HK-2 (cell line): ENCODE measurements at regions not wholly inside any gene's neighbourhood (a gene's known extent, or its start where the extent isn't known, plus 50 kb on each side); places are given as distances from the start of the nearest gene placed in this dataset.

Source experiments
- DNase-seq: peaks from one replicate; pipeline ENCODE4 v3.0.0-alpha.2; 2018; ENCODE audit not compliant: unreplicated experiment

- DNase-seq = no peak
These were observed 201.2 kb downstream of the CMPK2 start for GRCh38 chr2:6664332-6665061.

DNA sequence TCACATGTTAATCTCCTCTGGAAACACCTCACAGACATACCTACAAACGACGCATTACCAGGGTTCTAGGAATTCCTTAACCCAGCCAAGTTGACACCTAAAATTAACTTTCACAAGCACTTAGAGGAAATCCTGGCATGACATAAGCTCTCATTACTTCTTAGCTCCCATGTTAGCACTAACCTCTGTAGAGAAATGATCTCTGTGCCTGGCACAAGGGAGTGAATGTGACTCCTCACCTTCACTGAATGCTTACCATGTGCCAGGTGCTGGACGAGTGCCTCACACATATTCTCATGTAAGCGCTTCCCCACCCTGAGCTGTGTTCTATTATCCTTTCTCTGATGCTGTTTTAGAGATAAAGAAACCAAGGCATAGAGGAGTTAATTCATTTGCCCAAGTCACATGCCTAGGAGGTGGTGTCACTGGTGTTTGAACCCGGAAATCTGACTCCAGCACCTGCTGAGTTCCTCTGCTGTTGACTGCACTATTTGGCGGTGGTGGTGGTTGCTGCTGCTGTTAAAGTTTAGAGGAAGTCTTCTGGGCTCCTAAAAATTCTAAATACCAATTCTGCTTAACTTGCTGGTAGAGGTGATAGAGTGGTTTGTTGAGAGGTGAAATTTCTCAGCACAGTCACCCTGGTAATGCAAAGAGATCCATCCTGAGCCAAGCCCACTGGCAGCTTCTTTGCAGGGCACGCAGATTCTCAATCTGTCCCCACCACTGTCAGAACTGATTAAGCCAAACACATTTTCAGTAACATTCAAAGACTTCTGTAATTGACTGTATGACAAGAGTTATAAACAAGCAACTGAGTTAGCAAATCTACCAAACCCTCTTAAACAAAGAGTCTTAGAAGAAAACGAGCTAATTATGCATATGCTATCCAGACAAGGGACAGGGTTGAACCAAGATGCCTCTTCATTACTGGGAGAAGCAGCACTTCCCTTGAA is 200.3 kb downstream of the CMPK2 start:
- no peak for DNase-seq

GRCh38 chr2:6667326-6667725 is 198.4 kb downstream of the CMPK2 start:
- DNase-seq = no peak

GRCh38 chr2:6671913-6672312 is 193.8 kb downstream of the CMPK2 start:
- no peak for DNase-seq

DNA sequence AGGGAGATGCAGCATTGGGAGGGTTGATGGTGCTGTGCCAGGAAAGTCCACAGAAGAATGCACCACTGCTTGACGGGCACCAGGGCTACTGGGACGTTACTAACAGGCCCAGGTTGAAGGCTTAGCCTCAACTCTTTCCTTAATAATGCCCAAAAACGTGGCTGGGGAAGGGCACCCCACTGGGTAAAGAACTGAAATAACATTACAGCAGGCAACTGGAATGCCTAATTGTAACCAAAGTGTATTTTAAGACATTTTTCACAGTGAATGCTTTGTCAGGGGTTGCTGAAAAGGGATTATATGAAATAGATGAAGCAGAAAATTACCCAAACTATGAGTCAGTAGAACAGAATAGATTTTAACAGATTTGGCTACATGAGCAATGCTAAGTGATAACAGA is 191.3 kb downstream of the CMPK2 start:
- DNase-seq = no peak

- no peak for DNase-seq
These were observed 189.9 kb downstream of the CMPK2 start for GRCh38 chr2:6675791-6676190.

DNA sequence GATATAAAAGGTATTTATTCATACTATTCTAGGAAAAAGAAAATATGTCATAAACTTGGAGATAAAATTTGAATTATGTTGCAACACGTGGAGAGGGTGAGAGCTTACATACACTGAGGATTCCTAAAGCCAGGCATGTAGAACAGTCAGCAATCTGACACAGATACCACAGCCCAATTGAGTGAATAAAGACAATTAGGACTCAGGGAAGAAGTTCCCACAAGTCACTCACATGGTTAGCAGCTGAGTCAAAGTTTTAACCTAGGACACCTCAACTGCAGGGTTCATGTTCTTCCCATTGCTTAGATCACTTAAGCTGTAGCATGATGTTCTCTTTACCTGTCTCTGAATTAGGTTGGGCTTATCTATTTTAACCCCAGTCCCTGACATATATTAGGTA is 189.5 kb downstream of the CMPK2 start:
- no peak for DNase-seq

DNA sequence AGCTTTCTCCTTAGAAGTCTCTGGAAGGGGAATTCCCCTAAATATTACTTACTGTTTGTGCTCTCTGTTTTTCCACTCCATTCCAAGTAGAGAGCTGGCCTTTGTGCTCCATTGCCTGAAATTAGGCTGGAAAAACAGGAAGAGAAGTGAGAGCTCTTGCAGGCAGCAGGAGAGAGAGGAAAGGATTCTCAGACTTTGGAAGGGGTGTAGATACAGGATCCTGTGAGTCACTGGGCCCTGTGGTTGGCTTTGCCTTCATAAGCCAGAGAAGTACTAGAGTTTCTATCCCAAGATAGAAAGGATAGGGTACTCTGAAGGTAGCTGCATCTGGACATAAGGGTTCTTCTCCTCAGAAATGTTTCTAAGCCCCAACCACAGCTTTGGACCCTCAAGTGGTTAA is 188.9 kb downstream of the CMPK2 start:
- DNase-seq = no peak

GRCh38 chr2:6679471-6679870 is 186.2 kb downstream of the CMPK2 start:
- DNase-seq = no peak

GRCh38 chr2:6683516-6683915 is 182.2 kb downstream of the CMPK2 start:
- DNase-seq = no peak

DNA sequence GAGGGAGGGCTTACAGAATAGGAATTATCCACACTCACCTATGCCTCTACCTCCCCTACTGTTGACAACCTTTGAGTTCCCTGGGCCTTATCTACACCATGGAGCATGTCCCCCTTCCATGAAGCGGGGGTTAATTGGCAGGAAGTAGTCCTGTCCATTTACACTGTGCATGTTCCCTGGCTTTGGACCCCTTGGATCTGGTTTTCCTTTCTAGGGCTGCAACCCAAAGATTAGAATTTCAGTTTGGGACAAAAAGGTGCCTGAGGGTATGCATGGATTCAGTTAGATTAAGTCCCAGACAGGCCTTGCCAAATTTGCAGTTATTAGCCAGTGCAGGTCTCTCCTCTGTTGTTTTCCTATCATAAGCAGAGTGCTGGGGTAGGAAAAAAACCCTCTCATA is 180.3 kb downstream of the CMPK2 start:
- DNase-seq = no peak

- DNase-seq = no peak
These were observed 173.7 kb downstream of the CMPK2 start for GRCh38 chr2:6692056-6692455.

DNA sequence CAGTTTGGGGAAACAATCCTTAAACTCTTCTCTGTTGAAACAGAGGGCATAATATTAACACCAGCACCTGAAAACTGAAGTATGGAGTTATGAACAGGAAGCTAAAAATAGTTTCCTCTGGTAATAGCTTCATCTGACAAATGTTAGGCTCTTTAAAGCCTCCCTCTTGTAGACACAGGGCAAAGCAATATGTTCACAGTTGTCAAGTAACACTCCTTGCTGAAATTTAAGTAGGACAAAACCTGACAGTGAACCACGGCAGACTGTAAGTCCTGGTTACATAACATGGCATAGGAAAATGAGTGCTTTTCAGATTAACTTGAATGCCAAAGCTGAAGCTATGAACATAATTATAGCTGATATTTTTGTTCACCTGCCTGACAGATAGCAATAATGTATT is 172.9 kb downstream of the CMPK2 start:
- no peak for DNase-seq

GRCh38 chr2:6694555-6694954 is 171.2 kb downstream of the CMPK2 start:
- DNase-seq = no peak

DNA sequence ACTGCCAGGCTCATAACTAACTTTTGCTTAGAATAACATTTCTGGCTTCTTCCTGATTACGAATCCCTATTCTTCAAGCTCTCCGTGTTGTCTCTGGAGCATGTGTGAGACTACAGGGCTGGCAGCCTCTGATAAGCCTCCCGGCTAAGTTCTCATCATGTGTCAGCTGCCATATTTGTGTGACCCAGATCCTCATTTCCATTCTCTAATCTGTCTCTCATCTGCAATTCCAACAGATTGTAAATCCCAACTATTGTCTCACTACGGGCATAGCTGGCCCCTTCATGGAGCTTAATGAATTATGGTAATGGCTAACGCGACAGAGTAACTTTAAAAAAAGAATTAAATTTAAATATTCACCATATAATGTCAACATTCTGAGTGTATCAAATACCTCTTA is 165.4 kb downstream of the CMPK2 start:
- no peak for DNase-seq

GRCh38 chr2:6704077-6704476 is 161.6 kb downstream of the CMPK2 start:
- DNase-seq = no peak

GRCh38 chr2:6721395-6721794 is 144.3 kb downstream of the CMPK2 start:
- no peak for DNase-seq

GRCh38 chr2:6722574-6722973 is 143.1 kb downstream of the CMPK2 start:
- no peak for DNase-seq

DNA sequence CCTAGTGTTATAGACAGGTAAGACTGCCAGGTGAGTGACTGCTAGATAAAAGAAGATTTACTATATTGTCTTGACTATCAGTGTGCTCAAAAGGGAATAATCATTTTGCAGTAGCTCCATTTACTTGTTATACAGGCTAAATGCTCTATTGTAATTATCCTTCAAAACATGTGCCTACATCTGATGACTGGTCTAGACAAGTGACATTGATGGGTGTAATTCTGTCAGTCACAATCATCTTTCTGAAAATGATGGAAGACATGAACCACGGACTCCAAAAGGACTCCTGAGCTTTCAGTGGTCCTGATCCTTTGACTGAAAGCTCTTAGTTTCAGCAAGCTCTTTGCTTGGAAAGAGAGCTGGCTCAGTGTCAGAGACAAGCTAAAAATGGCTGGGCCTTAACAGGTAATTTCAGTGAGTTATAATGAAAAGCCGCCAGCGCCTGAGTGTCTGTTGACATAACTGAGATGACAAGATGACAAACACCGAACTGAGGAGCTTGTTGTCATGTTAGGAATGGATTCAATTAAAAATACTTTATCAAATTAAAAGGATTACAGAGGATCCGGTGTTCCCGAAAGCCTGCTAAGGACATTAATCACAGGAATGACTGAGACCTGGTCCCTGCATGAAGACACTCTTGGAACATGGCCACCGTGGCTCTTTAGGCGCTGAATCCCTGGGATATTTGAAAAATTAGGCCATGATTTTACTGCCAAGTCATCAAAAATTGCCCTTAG is 141.7 kb downstream of the CMPK2 start:
- no peak for DNase-seq

DNA sequence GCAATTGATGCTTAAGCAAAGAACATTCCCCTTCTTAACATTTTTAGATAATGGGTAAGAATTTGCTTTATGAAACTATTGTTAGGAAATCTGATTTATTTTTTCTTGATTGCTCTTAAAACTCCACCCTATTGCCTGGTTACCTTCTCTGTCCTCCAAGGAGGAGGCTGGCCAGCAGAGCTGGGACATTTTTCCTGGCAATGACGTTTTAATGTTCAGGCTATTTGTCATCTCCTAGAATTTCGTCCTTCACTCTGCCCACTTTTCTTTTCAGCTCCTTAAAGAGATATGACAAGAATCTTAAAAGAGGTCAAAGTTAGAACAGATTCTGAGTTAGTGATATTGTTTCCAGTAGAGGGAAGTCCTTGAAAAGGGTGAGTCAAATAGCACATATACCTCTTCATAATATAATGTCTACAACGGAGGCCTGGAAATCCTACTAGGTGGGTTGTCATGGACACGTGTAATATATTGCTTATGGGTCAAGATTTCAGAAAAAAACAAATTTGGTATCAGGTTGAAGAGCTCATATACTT is 141.0 kb downstream of the CMPK2 start:
- DNase-seq = no peak

GRCh38 chr2:6728156-6728555 is 137.6 kb downstream of the CMPK2 start:
- no peak for DNase-seq

DNA sequence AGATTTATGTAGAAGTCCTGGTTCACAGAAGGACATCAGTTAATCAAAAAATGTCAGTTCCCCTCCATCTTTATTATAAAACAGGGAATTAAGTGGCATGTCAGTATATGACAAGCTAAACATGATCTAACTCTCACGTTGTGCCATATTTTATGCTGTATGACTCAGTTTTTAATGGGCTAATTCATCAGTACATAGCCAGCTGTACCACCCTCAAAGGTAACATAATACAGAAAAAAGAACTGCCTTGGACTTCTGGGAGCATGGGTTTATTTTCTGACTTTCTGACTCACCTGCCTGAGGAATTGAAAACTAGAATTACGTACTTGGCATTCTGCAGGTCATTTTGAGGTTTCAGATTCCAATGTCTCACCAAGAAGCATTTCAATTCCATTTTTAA is 135.7 kb downstream of the CMPK2 start:
- no peak for DNase-seq
